ENCODE measurements at regions not wholly inside any gene's neighbourhood (a gene's known extent, or its start where the extent isn't known, plus 50 kb on each side); places are given as distances from the start of the nearest gene placed in this dataset.
"Not testable (repeated sequence)": the region's sequence is repeated elsewhere in the genome, so short reads cannot be mapped to it uniquely, and the experiment has no call there.

DNA sequence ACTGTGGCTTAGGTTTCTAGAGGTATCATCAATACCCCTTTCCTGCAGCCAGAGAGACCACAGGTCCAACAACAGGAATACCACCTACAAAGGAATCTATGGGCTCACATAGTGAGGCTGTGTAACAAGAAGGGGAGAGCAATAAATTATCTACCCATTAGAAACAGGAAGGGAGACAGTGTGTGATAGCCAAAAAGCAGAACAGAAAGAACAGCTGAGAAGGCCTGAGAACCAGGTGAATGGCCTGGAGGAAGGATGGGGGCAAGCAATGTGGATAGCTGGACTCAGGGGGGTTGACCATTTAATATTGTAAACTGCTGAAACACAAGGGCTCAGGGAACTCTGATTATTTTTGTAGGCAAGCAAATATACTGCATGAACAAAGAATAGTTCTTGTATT lies 628.2 kb downstream of the COL12A1 start:
- Histone ChIP-seq H3K4me1 (ENCODE audit: control insufficient read depth, insufficient read depth, low read length) (no peaks in the 10 kb centered on the region), H3K36me3 (ENCODE audit: control insufficient read depth, insufficient read depth, low read length) (no peaks in the 10 kb centered on the region), H3K27ac (ENCODE audit: low read depth, low read length) (no peak overlapping the region), H3K9me3 (ENCODE audit: control insufficient read depth, insufficient read depth, low read length) (no peaks in the 10 kb centered on the region), H3K27me3 (ENCODE audit: control insufficient read depth, insufficient read depth, low read length) (no peaks in the 10 kb centered on the region), H3K4me3 (ENCODE audit: low read depth, low read length) (no peak overlapping the region)
- no peak for DNase-seq (ENCODE audit: low read depth in 4 of 6, low spot score in 6 of 6)

DNA sequence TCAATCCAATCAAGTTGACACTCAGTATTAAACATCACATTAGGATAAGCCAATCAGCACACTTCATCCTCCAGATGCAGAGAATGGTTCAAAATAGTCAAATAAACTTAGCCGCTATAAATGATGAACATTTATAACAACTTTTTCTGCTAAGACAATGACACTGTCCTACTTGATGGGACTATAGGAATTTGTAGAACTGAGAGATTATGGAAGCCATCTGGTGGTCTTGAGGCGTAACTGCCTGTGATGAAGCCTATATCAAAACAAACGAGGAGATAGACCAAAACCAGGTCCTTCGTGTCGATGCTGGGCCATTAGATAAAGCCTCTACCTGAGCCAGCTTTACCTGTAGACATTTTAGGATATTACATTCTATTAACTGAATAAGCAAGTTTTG lies 631.1 kb downstream of the COL12A1 start:
- no peaks in the 10 kb centered on the region for H3K36me3 ChIP-seq (ENCODE audit: control insufficient read depth, insufficient read depth, low read length)
- H3K4me3 ChIP-seq (ENCODE audit: low read depth, low read length), result no peak overlapping the region
- no peaks in the 10 kb centered on the region for H3K27me3 ChIP-seq (ENCODE audit: control insufficient read depth, insufficient read depth, low read length)
- no peak overlapping the region for H3K27ac ChIP-seq (ENCODE audit: low read depth, low read length)
- 80% methylated on average over 1 of the region's 5 CpGs for WGBS (ENCODE audit: insufficient coverage)
- H3K4me1 ChIP-seq (ENCODE audit: control insufficient read depth, insufficient read depth, low read length), result no peaks in the 10 kb centered on the region
- H3K9me3 ChIP-seq (ENCODE audit: control insufficient read depth, insufficient read depth, low read length), result no peaks in the 10 kb centered on the region
- DNase-seq (ENCODE audit: low read depth in 4 of 6, low spot score in 6 of 6), result peak in 3 of 6 donors; percentile 4 to 51 (median 17)

DNA sequence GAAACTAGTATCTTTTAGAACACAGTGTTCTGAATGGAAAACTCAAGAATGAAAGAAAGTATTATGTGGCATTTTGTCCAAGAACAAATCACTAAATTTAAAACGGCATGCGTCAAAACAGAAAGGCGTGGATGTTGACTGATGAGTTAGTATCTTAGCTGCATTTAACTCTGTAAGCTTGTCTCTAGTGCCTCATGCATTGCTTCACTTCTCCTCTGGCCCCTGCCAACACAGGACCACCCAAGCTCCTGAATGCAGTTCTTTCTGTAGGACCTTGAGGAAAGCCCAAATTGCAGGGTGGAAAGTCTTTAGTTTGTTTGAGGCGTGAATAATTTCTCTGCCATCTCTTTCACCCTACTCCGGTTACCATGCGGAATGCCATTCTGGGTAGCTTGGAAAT lies 632.2 kb downstream of the COL12A1 start:
- H3K4me1 ChIP-seq (ENCODE audit: control insufficient read depth, insufficient read depth, low read length), result no peaks in the 10 kb centered on the region
- DNase-seq (ENCODE audit: low read depth in 4 of 6, low spot score in 6 of 6), result no peak
- H3K27ac ChIP-seq (ENCODE audit: low read depth, low read length), result no peak overlapping the region
- no peaks in the 10 kb centered on the region for H3K27me3 ChIP-seq (ENCODE audit: control insufficient read depth, insufficient read depth, low read length)
- no peak overlapping the region for H3K4me3 ChIP-seq (ENCODE audit: low read depth, low read length)
- no peaks in the 10 kb centered on the region for H3K9me3 ChIP-seq (ENCODE audit: control insufficient read depth, insufficient read depth, low read length)
- H3K36me3 ChIP-seq (ENCODE audit: control insufficient read depth, insufficient read depth, low read length), result no peaks in the 10 kb centered on the region
- no CpG with 5 or more reads among the region's 6 CpGs for WGBS (ENCODE audit: insufficient coverage)

DNA sequence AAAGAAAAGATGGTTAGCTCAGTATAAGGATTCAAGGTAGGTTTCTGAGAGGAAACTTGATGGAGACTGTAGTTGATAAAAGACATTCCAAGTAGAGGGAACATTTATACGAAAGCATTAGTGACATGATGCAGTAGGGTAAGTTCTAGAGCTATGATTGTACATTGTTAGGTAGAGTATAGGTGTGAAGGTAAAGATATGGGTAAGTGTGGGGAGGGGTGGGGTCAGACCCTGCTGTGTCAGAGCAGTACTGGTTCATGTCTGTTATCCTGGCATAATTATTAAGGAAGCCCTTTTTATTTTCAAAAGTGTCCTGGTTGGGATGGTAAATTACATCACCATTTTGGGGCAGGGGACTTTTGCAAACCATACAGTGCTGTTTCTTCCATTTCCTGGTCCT lies 635.8 kb downstream of the COL12A1 start:
- Histone ChIP-seq H3K36me3 (ENCODE audit: control insufficient read depth, insufficient read depth, low read length) (no peaks in the 10 kb centered on the region), H3K4me3 (ENCODE audit: low read depth, low read length) (no peak overlapping the region), H3K4me1 (ENCODE audit: control insufficient read depth, insufficient read depth, low read length) (no peaks in the 10 kb centered on the region), H3K27me3 (ENCODE audit: control insufficient read depth, insufficient read depth, low read length) (no peaks in the 10 kb centered on the region), H3K27ac (ENCODE audit: low read depth, low read length) (no peak overlapping the region), H3K9me3 (ENCODE audit: control insufficient read depth, insufficient read depth, low read length) (no peaks in the 10 kb centered on the region)
- WGBS (ENCODE audit: insufficient coverage), result 94% methylated on average over 1 of the region's 1 CpG
- no peak for DNase-seq (ENCODE audit: low read depth in 4 of 6, low spot score in 6 of 6)

- Histone ChIP-seq H3K27me3 (ENCODE audit: control insufficient read depth, insufficient read depth, low read length) (no peaks in the 10 kb centered on the region), H3K9me3 (ENCODE audit: control insufficient read depth, insufficient read depth, low read length) (no peaks in the 10 kb centered on the region), H3K27ac (ENCODE audit: low read depth, low read length) (no peak overlapping the region), H3K4me1 (ENCODE audit: control insufficient read depth, insufficient read depth, low read length) (no peaks in the 10 kb centered on the region), H3K4me3 (ENCODE audit: low read depth, low read length) (no peak overlapping the region), H3K36me3 (ENCODE audit: control insufficient read depth, insufficient read depth, low read length) (no peaks in the 10 kb centered on the region)
- WGBS (ENCODE audit: insufficient coverage), result no CpG with 5 or more reads among the region's 6 CpGs
- peak in 1 of 6 donors; percentile 46 for DNase-seq (ENCODE audit: low read depth in 4 of 6, low spot score in 6 of 6)
These were observed 637.0 kb downstream of the COL12A1 start for GRCh38 chr6:74568861-74569260.

DNA sequence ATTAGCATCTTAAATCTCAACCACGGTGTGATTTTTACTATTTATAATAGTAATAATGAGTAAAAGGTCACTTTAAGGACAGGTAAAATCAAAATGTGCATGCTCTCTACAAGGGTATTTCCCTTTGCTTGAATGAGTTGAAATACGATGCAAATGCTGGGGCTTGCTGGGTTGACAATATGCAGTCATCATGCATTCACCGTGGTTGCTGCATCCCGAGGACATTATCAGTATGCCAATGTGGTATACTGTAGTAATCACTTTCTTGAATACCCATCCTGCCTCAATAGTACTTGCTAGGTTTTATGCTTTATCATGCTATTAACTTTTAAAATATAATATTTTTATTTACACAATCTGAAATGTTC lies 637.9 kb downstream of the COL12A1 start:
- not testable (repeated sequence) for H3K36me3 ChIP-seq (ENCODE audit: control insufficient read depth, insufficient read depth, low read length); H3K27ac ChIP-seq (ENCODE audit: low read depth, low read length); H3K4me3 ChIP-seq (ENCODE audit: low read depth, low read length); H3K9me3 ChIP-seq (ENCODE audit: control insufficient read depth, insufficient read depth, low read length); DNase-seq (ENCODE audit: low read depth in 4 of 6, low spot score in 6 of 6); H3K27me3 ChIP-seq (ENCODE audit: control insufficient read depth, insufficient read depth, low read length); H3K4me1 ChIP-seq (ENCODE audit: control insufficient read depth, insufficient read depth, low read length)
- 100% methylated on average over 1 of the region's 4 CpGs for WGBS (ENCODE audit: insufficient coverage)

GRCh38 chr6:74567281-74567922 lies 638.5 kb downstream of the COL12A1 start:
- no peaks in the 10 kb centered on the region for H3K4me1 ChIP-seq (ENCODE audit: control insufficient read depth, insufficient read depth, low read length)
- H3K36me3 ChIP-seq (ENCODE audit: control insufficient read depth, insufficient read depth, low read length), result no peaks in the 10 kb centered on the region
- no peaks in the 10 kb centered on the region for H3K9me3 ChIP-seq (ENCODE audit: control insufficient read depth, insufficient read depth, low read length)
- WGBS (ENCODE audit: insufficient coverage), result 100% methylated on average over 2 of the region's 7 CpGs
- H3K27ac ChIP-seq (ENCODE audit: low read depth, low read length), result no peak overlapping the region
- H3K4me3 ChIP-seq (ENCODE audit: low read depth, low read length), result no peak overlapping the region
- H3K27me3 ChIP-seq (ENCODE audit: control insufficient read depth, insufficient read depth, low read length), result no peaks in the 10 kb centered on the region
- DNase-seq (ENCODE audit: low read depth in 4 of 6, low spot score in 6 of 6), result no peak

GRCh38 chr6:74557236-74557635 lies 648.6 kb downstream of the COL12A1 start:
- H3K4me3 ChIP-seq (ENCODE audit: low read depth, low read length), result no peak overlapping the region
- no peaks in the 10 kb centered on the region for H3K9me3 ChIP-seq (ENCODE audit: control insufficient read depth, insufficient read depth, low read length)
- no peaks in the 10 kb centered on the region for H3K36me3 ChIP-seq (ENCODE audit: control insufficient read depth, insufficient read depth, low read length)
- H3K27me3 ChIP-seq (ENCODE audit: control insufficient read depth, insufficient read depth, low read length), result no peaks in the 10 kb centered on the region
- H3K4me1 ChIP-seq (ENCODE audit: control insufficient read depth, insufficient read depth, low read length), result no peaks in the 10 kb centered on the region
- no peak overlapping the region for H3K27ac ChIP-seq (ENCODE audit: low read depth, low read length)
- DNase-seq (ENCODE audit: low read depth in 4 of 6, low spot score in 6 of 6), result no peak

GRCh38 chr6:74554041-74554440 lies 651.8 kb downstream of the COL12A1 start:
- WGBS (ENCODE audit: insufficient coverage), result no CpG with 5 or more reads among the region's 2 CpGs

DNA sequence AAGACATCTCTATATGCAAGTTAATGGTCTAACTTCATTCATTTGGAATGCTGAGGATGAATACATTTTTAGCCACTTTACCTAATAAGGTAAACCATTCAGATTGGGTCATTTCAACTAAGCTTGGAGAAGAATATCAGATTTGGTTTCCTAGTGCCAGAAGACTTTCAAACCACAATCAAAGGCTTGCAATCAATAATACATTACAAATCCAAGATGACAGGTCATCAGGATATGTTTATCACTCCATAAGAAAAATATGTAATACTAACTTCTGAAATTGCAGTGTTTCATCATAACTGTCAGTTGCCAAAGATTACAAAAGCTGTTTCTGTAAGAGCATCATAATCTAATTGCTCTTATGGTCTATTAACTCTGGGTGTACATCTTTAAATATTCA lies 654.0 kb downstream of the COL12A1 start:
- no peak overlapping the region for H3K4me3 ChIP-seq (ENCODE audit: low read depth, low read length)
- H3K27me3 ChIP-seq (ENCODE audit: control insufficient read depth, insufficient read depth, low read length), result no peaks in the 10 kb centered on the region
- no peaks in the 10 kb centered on the region for H3K4me1 ChIP-seq (ENCODE audit: control insufficient read depth, insufficient read depth, low read length)
- no peaks in the 10 kb centered on the region for H3K9me3 ChIP-seq (ENCODE audit: control insufficient read depth, insufficient read depth, low read length)
- H3K27ac ChIP-seq (ENCODE audit: low read depth, low read length), result no peak overlapping the region
- no peak for DNase-seq (ENCODE audit: low read depth in 4 of 6, low spot score in 6 of 6)
- H3K36me3 ChIP-seq (ENCODE audit: control insufficient read depth, insufficient read depth, low read length), result no peaks in the 10 kb centered on the region

More at GRCh38 chr6:74554041-74554440, 651.8 kb downstream of the COL12A1 start:
- Histone ChIP-seq H3K4me1 (ENCODE audit: control insufficient read depth, insufficient read depth, low read length) (no peaks in the 10 kb centered on the region), H3K27me3 (ENCODE audit: control insufficient read depth, insufficient read depth, low read length) (no peaks in the 10 kb centered on the region), H3K4me3 (ENCODE audit: low read depth, low read length) (no peak overlapping the region), H3K9me3 (ENCODE audit: control insufficient read depth, insufficient read depth, low read length) (no peaks in the 10 kb centered on the region), H3K36me3 (ENCODE audit: control insufficient read depth, insufficient read depth, low read length) (no peaks in the 10 kb centered on the region), H3K27ac (ENCODE audit: low read depth, low read length) (no peak overlapping the region)
- no peak for DNase-seq (ENCODE audit: low read depth in 4 of 6, low spot score in 6 of 6)
